HFFc6 (cell line): ENCODE measurements at regions not wholly inside any gene's neighbourhood (a gene's known extent, or its start where the extent isn't known, plus 50 kb on each side); places are given as distances from the start of the nearest gene placed in this dataset.

Experiments
- DNase-seq: peaks from one replicate; pipeline ENCODE4 v3.0.0-alpha.2; 2018
- H3K27ac Mint-ChIP-seq: 2 replicates; pipeline ENCODE4 v1.8.0; 2020; ENCODE audit warnings: mild to moderate bottlenecking, mixed read lengths
- H3K27me3 Mint-ChIP-seq: 2 replicates; pipeline ENCODE4 v1.8.0; 2021; ENCODE audit warnings: mild to moderate bottlenecking, moderate library complexity, mixed read lengths; ENCODE audit not compliant: insufficient read depth
- H3K36me3 Mint-ChIP-seq: 2 replicates; pipeline ENCODE4 v1.8.0; 2021; ENCODE audit warnings: low read depth, mixed read lengths
- H3K4me1 Mint-ChIP-seq: 2 replicates; pipeline ENCODE4 v1.8.0; 2020; ENCODE audit warnings: low read depth, mixed read lengths
- H3K4me3 Mint-ChIP-seq: 2 replicates; pipeline ENCODE4 v1.8.0; 2020; ENCODE audit warnings: mild to moderate bottlenecking, moderate library complexity, mixed read lengths
- H3K9me3 Mint-ChIP-seq: 2 replicates; pipeline ENCODE4 v1.8.0; 2020; ENCODE audit warnings: mild to moderate bottlenecking, mixed read lengths
- CTCF ChIP-seq: fragments of 200-600 bp; sonication (generic); IDR thresholded peaks from 2 replicates; pipeline ENCODE4 v1.5.0; 2021; ENCODE audit warnings: antibody characterized with exemption, mild to moderate bottlenecking

- Mint-ChIP-seq H3K9me3 (peaks cover 59% of the 10 kb centered on the region), H3K27me3 (peaks cover 6% of the 10 kb centered on the region; the same call in 1 of the 2 replicates), H3K4me1 (no peaks in the 10 kb centered on the region), H3K36me3 (peaks cover 10% of the 10 kb centered on the region), H3K27ac (no peak overlapping the region), H3K4me3 (no peak overlapping the region)
- TF ChIP-seq CTCF = no peak
- no peak for DNase-seq
Measured at GRCh38 chr6:168194732-168195567, 115.9 kb upstream of the FRMD1 start.

GRCh38 chr6:168193816-168194721 lies 115.1 kb upstream of the FRMD1 start:
- Mint-ChIP-seq H3K27ac (no peak overlapping the region), H3K27me3 (peaks cover 7% of the 10 kb centered on the region; the same call in 1 of the 2 replicates)

DNA sequence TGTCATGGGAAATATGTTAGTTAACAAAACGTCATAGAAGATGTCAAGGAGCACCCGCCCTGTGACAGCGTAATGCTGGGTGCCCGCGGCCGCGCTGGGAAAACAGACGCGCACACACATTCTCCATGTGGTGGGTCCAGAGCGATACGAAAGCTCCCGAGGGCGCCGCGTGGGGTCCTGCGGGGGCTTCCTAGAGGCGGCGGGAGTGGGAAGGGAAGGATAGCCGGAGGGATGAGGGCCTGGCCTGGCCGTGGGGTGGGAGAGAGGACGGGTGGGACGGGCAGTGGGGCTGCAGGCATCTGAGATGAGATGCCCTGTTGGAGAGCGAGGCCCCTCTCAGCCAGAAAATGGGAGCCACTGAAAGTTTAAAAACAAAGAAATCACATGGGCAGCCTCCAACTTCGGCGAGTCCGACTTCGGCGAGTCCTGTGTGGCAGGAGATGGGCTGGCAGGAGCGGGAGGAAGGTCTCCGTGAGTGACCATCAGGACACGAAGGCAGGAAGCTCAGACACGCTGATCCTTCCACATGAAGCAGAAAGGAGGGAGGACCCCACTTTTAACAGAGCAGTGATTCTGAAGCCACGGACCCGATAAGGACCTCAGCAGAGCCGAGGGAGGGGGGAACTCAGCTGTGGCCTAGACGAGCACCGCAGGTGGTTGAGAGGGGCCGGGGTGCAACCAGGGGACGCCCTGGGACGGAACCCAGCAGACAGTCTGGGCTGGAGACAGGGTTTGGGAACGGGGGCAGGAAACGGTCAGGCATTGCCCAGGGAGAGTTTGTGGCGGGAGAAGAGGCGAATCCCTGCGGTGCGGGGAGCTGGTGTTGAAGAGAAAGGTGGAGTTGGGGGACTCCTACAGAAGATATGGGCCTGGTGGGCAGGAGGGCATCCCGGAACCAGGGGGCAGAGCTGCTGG lies 114.1 kb upstream of the FRMD1 start:
- H3K4me1 Mint-ChIP-seq = no peaks in the 10 kb centered on the region
- peaks cover 10% of the 10 kb centered on the region for H3K36me3 Mint-ChIP-seq
- DNase-seq = no peak
- H3K9me3 Mint-ChIP-seq = peaks cover 68% of the 10 kb centered on the region
- no peak overlapping the region for H3K4me3 Mint-ChIP-seq
- no peak overlapping the region for H3K27ac Mint-ChIP-seq
- H3K27me3 Mint-ChIP-seq = peaks cover 7% of the 10 kb centered on the region; the same call in 1 of the 2 replicates
- no peak for TF ChIP-seq CTCF

More at GRCh38 chr6:168193816-168194721, 115.1 kb upstream of the FRMD1 start:
- no peak for DNase-seq
- peaks cover 64% of the 10 kb centered on the region for H3K9me3 Mint-ChIP-seq
- TF ChIP-seq CTCF = no peak
- peaks cover 10% of the 10 kb centered on the region for H3K36me3 Mint-ChIP-seq
- H3K4me1 Mint-ChIP-seq = no peaks in the 10 kb centered on the region
- no peak overlapping the region for H3K4me3 Mint-ChIP-seq

DNA sequence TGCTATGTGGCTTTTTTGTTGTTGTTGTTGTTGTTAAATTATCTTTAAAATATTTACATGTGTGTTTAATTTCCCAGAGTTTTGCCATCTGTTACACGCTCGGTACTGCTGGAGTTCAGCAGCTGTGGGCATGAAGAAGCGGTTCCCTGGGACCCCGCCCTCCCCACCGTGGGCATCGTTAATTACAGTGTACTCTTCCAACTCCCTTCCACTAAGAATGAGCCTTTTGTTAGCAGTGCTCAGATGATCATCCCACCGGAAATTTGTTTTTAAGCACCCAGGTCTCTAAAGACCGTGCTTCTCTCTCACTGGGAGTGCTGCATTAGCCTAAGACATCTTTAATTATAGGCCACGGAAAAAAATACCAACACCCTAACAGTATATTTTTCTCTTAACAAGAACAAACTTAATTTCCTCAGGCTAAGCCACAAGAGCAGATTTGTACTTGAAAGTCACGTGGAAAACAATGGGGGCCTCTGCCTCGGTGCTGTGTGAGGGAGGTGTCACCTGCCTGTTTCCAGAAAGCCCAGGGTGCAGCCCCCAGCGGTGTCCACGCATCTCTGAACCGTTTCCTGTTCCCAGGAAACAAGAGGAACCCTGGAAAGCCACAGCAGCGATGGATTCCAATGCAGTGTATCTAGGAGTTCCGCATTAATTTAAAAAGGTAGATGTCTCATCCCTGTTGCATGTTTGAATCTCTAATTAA lies 113.3 kb upstream of the FRMD1 start:
- no peak for DNase-seq
- H3K27ac Mint-ChIP-seq = no peak overlapping the region
- no peak for TF ChIP-seq CTCF
- H3K9me3 Mint-ChIP-seq = peaks cover 71% of the 10 kb centered on the region
- H3K4me3 Mint-ChIP-seq = no peak overlapping the region
- H3K36me3 Mint-ChIP-seq = peaks cover 10% of the 10 kb centered on the region
- peaks cover 7% of the 10 kb centered on the region; the same call in 1 of the 2 replicates for H3K27me3 Mint-ChIP-seq
- no peaks in the 10 kb centered on the region for H3K4me1 Mint-ChIP-seq
